Ovary (tissue), 3 donors: ENCODE measurements at regions not wholly inside any gene's neighbourhood (a gene's known extent, or its start where the extent isn't known, plus 50 kb on each side); places are given as distances from the start of the nearest gene placed in this dataset.

Source experiments
- CTCF ChIP-seq, 3 donors: fragments of 450-650 bp in 2 of 3; fragments of 200-600 bp in 1 of 3; IDR thresholded peaks; one replicate each; pipeline versions ENCODE4 v1.5.1 to v1.8.0; 2016 to 2022; ENCODE audit warnings: antibody characterized with exemption in 3 of 3, mild to moderate bottlenecking in 1 of 3
- POLR2A ChIP-seq: fragments of 450-650 bp; IDR thresholded peaks from one replicate; pipeline ENCODE4 v1.6.1; 2017; ENCODE audit warnings: antibody characterized with exemption, mild to moderate bottlenecking, moderate library complexity
- donor health status: DM: no; HTN: no; CAD: no.

GRCh38 chr2:76274160-76274559, 563.4 kb upstream of the GCFC2 start:
- TF ChIP-seq CTCF (IDR thresholded peaks at IDR 0.05), result no peak
- TF ChIP-seq POLR2A, result no peak
